H1 (cell line): ENCODE measurements at regions not wholly inside any gene's neighbourhood (a gene's known extent, or its start where the extent isn't known, plus 50 kb on each side); places are given as distances from the start of the nearest gene placed in this dataset.

Experiments used
- CHD1 ChIP-seq: IDR thresholded peaks from 2 replicates; pipeline ENCODE4 v1.6.1; 2012; ENCODE audit warnings: low read depth, low read length, improper control_type of control experiment
- CHD7 ChIP-seq: fragments of 300-600 bp; sonication (generic); IDR thresholded peaks from 2 replicates; pipeline ENCODE4 v1.7.1; 2012; ENCODE audit warnings: low read length, moderate library complexity, mild to moderate bottlenecking, inconsistent platforms; ENCODE audit not compliant: insufficient replicate concordance
- EP300 ChIP-seq, 2 experiments: IDR thresholded peaks; 1 replicate in 1 of 2; 2 replicates in 1 of 2; pipeline ENCODE4 v1.6.1; 2011 to 2012; ENCODE audit warnings: low read depth in 2 of 2, low read length in 2 of 2, mild to moderate bottlenecking in 2 of 2, borderline replicate concordance in 1 of 2, inconsistent platforms in 1 of 2, moderate library complexity in 1 of 2
- EZH2 ChIP-seq: fragments of 200-600 bp; sonication (generic); IDR thresholded peaks from 2 replicates; pipeline ENCODE4 v1.7.1; 2012; ENCODE audit warnings: low read depth, mild to moderate bottlenecking, moderate library complexity, low read length, inconsistent platforms; ENCODE audit not compliant: severe bottlenecking
- HDAC2 ChIP-seq, 2 experiments: fragments of 300-600 bp in 1 of 2; sonication (generic) in 1 of 2; IDR thresholded peaks; 2 replicates each; pipeline ENCODE4 v1.6.1; 2011 to 2012; ENCODE audit warnings: low read depth in 2 of 2, low read length in 2 of 2, mild to moderate bottlenecking in 2 of 2, moderate library complexity in 2 of 2, borderline replicate concordance in 1 of 2, inconsistent platforms in 1 of 2
- POLR2A ChIP-seq, 2 experiments: IDR thresholded peaks; 1 replicate in 1 of 2; 2 replicates in 1 of 2; pipeline ENCODE4 v1.6.1; 2011; ENCODE audit warnings: low read depth in 2 of 2, low read length in 2 of 2, mild to moderate bottlenecking in 2 of 2; ENCODE audit errors: control extremely low read depth in 1 of 2
- RXRA ChIP-seq: IDR thresholded peaks from 2 replicates; pipeline ENCODE4 v1.6.1; 2011; ENCODE audit warnings: low read depth, mild to moderate bottlenecking, low read length, moderate library complexity; ENCODE audit not compliant: insufficient read depth
- SIN3A ChIP-seq, 2 experiments: IDR thresholded peaks in 1 of 2; conservative IDR thresholded peaks in 1 of 2; 2 replicates each; pipeline ENCODE4 v1.6.1; 2011 to 2012; ENCODE audit warnings: low read length in 2 of 2, improper control_type of control experiment in 1 of 2, low read depth in 1 of 2, mild to moderate bottlenecking in 1 of 2
- SIRT6 ChIP-seq: IDR thresholded peaks from one replicate; pipeline ENCODE4 v1.7.1; 2012; ENCODE audit warnings: low read length, inconsistent platforms
- TAF1 ChIP-seq: IDR thresholded peaks from 2 replicates; pipeline ENCODE4 v1.6.1; 2011; ENCODE audit warnings: mild to moderate bottlenecking, low read depth, low read length

GRCh38 chr6:4446982-4447381, 311.6 kb upstream of the ECI2 start (continued):
- TF ChIP-seq CHD7: no peak
- no peak for TF ChIP-seq HDAC2 (IDR thresholded peaks at IDR 0.05; ENCODE audit: borderline replicate concordance in 1 of 2, low read depth in 2 of 2, low read length in 2 of 2)
- TF ChIP-seq SIN3A (conservative IDR thresholded peaks at IDR 0.05 in 1 of 2, IDR thresholded peaks at IDR 0.05 in 1 of 2; ENCODE audit: low read depth in 1 of 2, low read length in 2 of 2): no peak
- no peak for TF ChIP-seq EP300 (IDR thresholded peaks at IDR 0.05; ENCODE audit: borderline replicate concordance in 1 of 2, low read depth in 2 of 2, low read length in 2 of 2)
- TF ChIP-seq CHD1: no peak
- TF ChIP-seq TAF1: no peak
- no peak for TF ChIP-seq SIRT6
- TF ChIP-seq POLR2A (IDR thresholded peaks at IDR 0.05; ENCODE audit: control extremely low read depth in 1 of 2, low read depth in 2 of 2, low read length in 2 of 2): no peak
- TF ChIP-seq RXRA: no peak
- TF ChIP-seq EZH2: no peak
